ENCODE measurements at regions not wholly inside any gene's neighbourhood (a gene's known extent, or its start where the extent isn't known, plus 50 kb on each side); places are given as distances from the start of the nearest gene placed in this dataset.

- no peak for DNase-seq (ENCODE audit: low read depth)
- TF ChIP-seq CTCF (conservative IDR thresholded peaks at IDR 0.05; ENCODE audit: low read depth, low read length), result no peak
Measured at GRCh38 chr4:151532001-151532708, 123.2 kb downstream of the FHIP1A start.

DNA sequence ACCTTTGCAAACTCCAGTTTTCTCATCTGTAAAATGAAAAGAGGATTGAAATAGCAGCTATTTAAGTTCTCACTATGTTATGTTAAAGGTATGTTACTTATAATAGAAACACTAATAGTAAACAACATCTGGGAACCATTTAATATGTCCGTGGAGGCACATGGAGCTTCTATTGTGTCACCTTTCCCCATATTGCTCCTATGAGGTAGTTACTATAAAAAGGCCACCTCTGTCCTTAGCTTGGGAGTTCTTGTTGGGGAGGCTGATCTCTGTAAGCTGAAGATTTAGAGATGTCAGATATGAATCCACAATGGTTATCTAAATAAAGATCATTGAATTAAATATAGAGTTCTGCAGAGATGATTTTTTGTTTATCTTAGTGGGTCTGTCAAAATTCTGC, 125.2 kb downstream of the FHIP1A start:
- no peak for DNase-seq (ENCODE audit: low read depth)
- TF ChIP-seq CTCF (conservative IDR thresholded peaks at IDR 0.05; ENCODE audit: low read depth, low read length), result no peak
- no peak overlapping the region for H3K4me3 ChIP-seq (ENCODE audit: low read depth, low read length)

More at GRCh38 chr4:151532001-151532708, 123.2 kb downstream of the FHIP1A start:
- H3K4me3 ChIP-seq (ENCODE audit: low read depth, low read length), result no peak overlapping the region

DNA sequence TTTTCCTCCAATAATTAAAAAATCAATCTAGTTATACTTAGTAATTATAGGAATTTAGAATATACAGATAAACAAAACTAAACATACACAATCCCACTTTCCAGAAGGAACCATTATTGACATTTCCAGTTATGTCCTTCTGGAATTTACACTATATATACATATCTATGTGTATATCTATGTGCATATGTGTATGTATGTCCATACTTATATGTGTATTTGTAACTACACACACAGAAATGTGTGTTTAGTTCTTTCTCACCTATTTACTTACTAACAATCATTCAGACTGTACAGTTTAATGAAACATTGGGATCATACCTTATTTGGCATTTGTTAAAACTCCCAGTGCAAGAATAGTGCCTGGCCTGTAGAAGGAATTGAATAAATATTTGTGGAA, 126.4 kb downstream of the FHIP1A start:
- no peak for TF ChIP-seq CTCF (conservative IDR thresholded peaks at IDR 0.05; ENCODE audit: low read depth, low read length)
- no peak overlapping the region for H3K4me3 ChIP-seq (ENCODE audit: low read depth, low read length)
- no peak for DNase-seq (ENCODE audit: low read depth)

GRCh38 chr4:151537687-151538086, 128.7 kb downstream of the FHIP1A start:
- no peak for DNase-seq (ENCODE audit: low read depth)
- no peak for TF ChIP-seq CTCF (conservative IDR thresholded peaks at IDR 0.05; ENCODE audit: low read depth, low read length)
- no peak overlapping the region for H3K4me3 ChIP-seq (ENCODE audit: low read depth, low read length)

GRCh38 chr4:151538963-151539362, 130.0 kb downstream of the FHIP1A start:
- DNase-seq (ENCODE audit: low read depth), result no peak
- H3K4me3 ChIP-seq (ENCODE audit: low read depth, low read length), result no peak overlapping the region
- TF ChIP-seq CTCF (conservative IDR thresholded peaks at IDR 0.05; ENCODE audit: low read depth, low read length), result no peak

- no peak overlapping the region for H3K4me3 ChIP-seq (ENCODE audit: low read depth, low read length)
- TF ChIP-seq CTCF (conservative IDR thresholded peaks at IDR 0.05; ENCODE audit: low read depth, low read length), result no peak
- DNase-seq (ENCODE audit: low read depth), result peak; percentile 68
Measured at GRCh38 chr4:151540728-151541388, 131.9 kb downstream of the FHIP1A start.
